DOHH2 (cell line): ENCODE measurements at regions not wholly inside any gene's neighbourhood (a gene's known extent, or its start where the extent isn't known, plus 50 kb on each side); places are given as distances from the start of the nearest gene placed in this dataset.
A peak's percentile ranks its signal among the peaks of the same experiment; 100 is the strongest.
"Not testable (repeated sequence)": the region's sequence is repeated elsewhere in the genome, so short reads cannot be mapped to it uniquely, and the experiment has no call there.

Experiments
- H3F3A ChIP-seq: fragments of 200-600 bp; sonication (generic), shearing (Covaris generic); 2 replicates; pipeline ENCODE4 v1.6.0; 2016; ENCODE audit warnings: antibody characterized with exemption, mild to moderate bottlenecking; ENCODE audit not compliant: control insufficient read depth, insufficient read depth
- H3K27ac ChIP-seq: fragments of 200-600 bp; sonication (generic); 2 replicates; pipeline ENCODE4 v1.5.1; 2014; ENCODE audit warnings: low read depth, mild to moderate bottlenecking, low read length, moderate library complexity
- H3K27me3 ChIP-seq: fragments of 200-600 bp; sonication (generic); 2 replicates; pipeline ENCODE4 v1.6.1; 2014; ENCODE audit warnings: mild to moderate bottlenecking, low read length, mixed read lengths; ENCODE audit not compliant: control insufficient read depth
- H3K36me3 ChIP-seq: fragments of 200-600 bp; sonication (generic); 2 replicates; pipeline ENCODE4 v1.6.1; 2014; ENCODE audit warnings: mild to moderate bottlenecking, low read length, moderate library complexity, mixed read lengths; ENCODE audit not compliant: control insufficient read depth
- H3K4me1 ChIP-seq: fragments of 200-600 bp; sonication (generic); 2 replicates; pipeline ENCODE4 v1.6.1; 2014; ENCODE audit warnings: mild to moderate bottlenecking, low read length, mixed read lengths; ENCODE audit not compliant: control insufficient read depth
- H3K4me2 ChIP-seq: fragments of 200-600 bp; sonication (generic); 2 replicates; pipeline ENCODE4 v1.6.0; 2014; ENCODE audit warnings: mild to moderate bottlenecking, low read length, moderate library complexity
- H3K4me3 ChIP-seq: fragments of 200-600 bp; sonication (generic); 2 replicates; pipeline ENCODE4 v1.5.1; 2014; ENCODE audit warnings: mild to moderate bottlenecking, low read length, mixed read lengths
- H3K79me2 ChIP-seq: fragments of 200-600 bp; sonication (generic); 2 replicates; pipeline ENCODE4 v1.6.1; 2014; ENCODE audit warnings: mild to moderate bottlenecking, low read length, mixed read lengths; ENCODE audit not compliant: control insufficient read depth
- H3K9me2 ChIP-seq: fragments of 200-600 bp; sonication (generic); replicated peaks from 2 replicates; pipeline ENCODE4 v1.6.1; 2014; ENCODE audit warnings: mild to moderate bottlenecking, low read length, mixed read lengths; ENCODE audit not compliant: control insufficient read depth
- H3K9me3 ChIP-seq: fragments of 200-600 bp; sonication (generic); 2 replicates; pipeline ENCODE4 v1.6.1; 2014; ENCODE audit warnings: antibody characterized with exemption, low read length, mixed read lengths; ENCODE audit not compliant: control insufficient read depth, insufficient read depth
- H4K20me1 ChIP-seq: fragments of 200-600 bp; sonication (generic); 2 replicates; pipeline ENCODE4 v1.6.0; 2014; ENCODE audit warnings: low read depth, mild to moderate bottlenecking, antibody characterized with exemption, low read length, moderate library complexity; ENCODE audit not compliant: control insufficient read depth, insufficient read depth
- EZH2phosphoT487 ChIP-seq: fragments of 200-600 bp; sonication (generic); IDR thresholded peaks from 2 replicates; pipeline ENCODE4 v1.6.1; 2017; ENCODE audit warnings: borderline replicate concordance, mild to moderate bottlenecking, antibody characterized with exemption, low read length, moderate library complexity, mixed read lengths
- TF ChIP-seq, protein P1 (sequence below): fragments of 200-600 bp; sonication (generic); IDR thresholded peaks from one replicate; pipeline ENCODE4 v1.5.1; 2014; ENCODE audit warnings: antibody characterized with exemption, mild to moderate bottlenecking, low read depth, low read length; ENCODE audit not compliant: poor library complexity, severe bottlenecking

DNA sequence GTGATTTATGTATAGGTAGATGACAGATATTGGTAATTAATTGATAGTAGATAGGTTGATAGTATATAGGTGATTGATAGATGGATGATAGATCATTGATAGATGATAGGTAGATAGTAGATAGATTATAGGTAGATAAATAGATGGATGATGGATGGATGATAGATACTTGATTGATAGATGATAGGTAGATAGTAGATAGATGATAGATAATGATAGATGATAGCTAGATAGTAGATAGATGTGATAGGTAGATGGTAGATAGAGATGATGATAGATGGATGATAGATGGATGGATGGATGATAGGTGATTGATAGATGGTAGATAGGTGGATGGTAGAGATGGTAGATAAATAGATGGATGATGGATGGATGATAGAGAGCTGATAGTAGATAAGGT lies 62.0 kb upstream of the SAMD11 start:
- no peaks in the 10 kb centered on the region for H3F3A ChIP-seq

DNA sequence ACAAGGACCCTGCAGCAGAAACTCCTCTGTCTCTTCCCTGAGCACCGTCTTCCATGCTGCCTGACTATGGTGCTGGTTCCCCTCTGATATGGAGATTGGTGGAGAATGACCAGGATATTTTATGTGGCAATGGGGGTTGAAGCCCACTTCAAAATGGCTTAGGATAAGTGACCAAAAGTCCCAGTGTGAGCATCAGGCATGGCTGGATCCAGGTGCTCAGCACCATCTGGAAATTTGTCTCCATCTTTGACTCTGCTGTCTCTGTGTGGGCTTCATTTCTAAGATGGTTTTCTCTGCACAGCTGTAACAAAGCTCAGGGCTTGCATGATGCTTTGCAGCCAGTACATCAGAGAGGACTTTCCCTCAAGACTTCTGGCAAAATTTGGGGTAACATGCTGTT lies 61.1 kb upstream of the SAMD11 start:
- not testable (repeated sequence) for H3K27ac ChIP-seq, H3K4me2 ChIP-seq, H3K9me3 ChIP-seq, H3K4me3 ChIP-seq, H3K36me3 ChIP-seq, H3F3A ChIP-seq, H3K79me2 ChIP-seq, H4K20me1 ChIP-seq, H3K9me2 ChIP-seq
- Histone ChIP-seq H3K27me3 (peaks cover 22% of the 10 kb centered on the region), H3K4me1 (peaks cover 21% of the 10 kb centered on the region)

More for the DNA sequence above, 62.0 kb upstream of the SAMD11 start:
- Histone ChIP-seq H3K36me3 (no peaks in the 10 kb centered on the region), H3K4me2 (no peak overlapping the region), H3K27ac (no peak overlapping the region), H3K4me1 (peaks cover 21% of the 10 kb centered on the region), H3K79me2 (no peaks in the 10 kb centered on the region), H3K27me3 (peaks cover 14% of the 10 kb centered on the region; the same call in 1 of the 2 replicates), H3K9me3 (no peaks in the 10 kb centered on the region), H3K9me2 (no peaks in the 10 kb centered on the region), H4K20me1 (no peaks in the 10 kb centered on the region), H3K4me3 (no peak overlapping the region)
- TF ChIP-seq EZH2phosphoT487: no peak
- TF ChIP-seq, protein P1, sequence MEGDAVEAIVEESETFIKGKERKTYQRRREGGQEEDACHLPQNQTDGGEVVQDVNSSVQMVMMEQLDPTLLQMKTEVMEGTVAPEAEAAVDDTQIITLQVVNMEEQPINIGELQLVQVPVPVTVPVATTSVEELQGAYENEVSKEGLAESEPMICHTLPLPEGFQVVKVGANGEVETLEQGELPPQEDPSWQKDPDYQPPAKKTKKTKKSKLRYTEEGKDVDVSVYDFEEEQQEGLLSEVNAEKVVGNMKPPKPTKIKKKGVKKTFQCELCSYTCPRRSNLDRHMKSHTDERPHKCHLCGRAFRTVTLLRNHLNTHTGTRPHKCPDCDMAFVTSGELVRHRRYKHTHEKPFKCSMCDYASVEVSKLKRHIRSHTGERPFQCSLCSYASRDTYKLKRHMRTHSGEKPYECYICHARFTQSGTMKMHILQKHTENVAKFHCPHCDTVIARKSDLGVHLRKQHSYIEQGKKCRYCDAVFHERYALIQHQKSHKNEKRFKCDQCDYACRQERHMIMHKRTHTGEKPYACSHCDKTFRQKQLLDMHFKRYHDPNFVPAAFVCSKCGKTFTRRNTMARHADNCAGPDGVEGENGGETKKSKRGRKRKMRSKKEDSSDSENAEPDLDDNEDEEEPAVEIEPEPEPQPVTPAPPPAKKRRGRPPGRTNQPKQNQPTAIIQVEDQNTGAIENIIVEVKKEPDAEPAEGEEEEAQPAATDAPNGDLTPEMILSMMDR: no peak

- H3K9me3 ChIP-seq, H3F3A ChIP-seq, H3K36me3 ChIP-seq, H4K20me1 ChIP-seq, H3K27ac ChIP-seq, H3K9me2 ChIP-seq, H3K79me2 ChIP-seq: not testable (repeated sequence)
- peaks cover 25% of the 10 kb centered on the region for H3K27me3 ChIP-seq
- H3K4me2 ChIP-seq: peak overlapping the region; percentile 67
- peaks cover 26% of the 10 kb centered on the region for H3K4me1 ChIP-seq
- H3K4me3 ChIP-seq: peak overlapping the region; percentile 40
Measured at GRCh38 chr1:865633-866032, 58.1 kb upstream of the SAMD11 start.

- H3K27ac ChIP-seq: no peak overlapping the region
- peak overlapping the region; percentile 67 for H3K4me2 ChIP-seq
- H3F3A ChIP-seq: no peaks in the 10 kb centered on the region
- H3K36me3 ChIP-seq: no peaks in the 10 kb centered on the region
- H3K4me3 ChIP-seq: peak overlapping the region; percentile 40
- H3K27me3 ChIP-seq: peaks cover 25% of the 10 kb centered on the region
- H3K9me3 ChIP-seq: no peaks in the 10 kb centered on the region
- H4K20me1 ChIP-seq: no peaks in the 10 kb centered on the region
- H3K9me2 ChIP-seq: no peaks in the 10 kb centered on the region
- peaks cover 26% of the 10 kb centered on the region for H3K4me1 ChIP-seq
- H3K79me2 ChIP-seq: no peaks in the 10 kb centered on the region
- TF ChIP-seq, protein P1: no peak
- TF ChIP-seq EZH2phosphoT487: no peak
Measured at GRCh38 chr1:866095-866494, 57.6 kb upstream of the SAMD11 start.

GRCh38 chr1:866631-867299 lies 57.0 kb upstream of the SAMD11 start:
- H4K20me1 ChIP-seq: not testable (repeated sequence)

DNA sequence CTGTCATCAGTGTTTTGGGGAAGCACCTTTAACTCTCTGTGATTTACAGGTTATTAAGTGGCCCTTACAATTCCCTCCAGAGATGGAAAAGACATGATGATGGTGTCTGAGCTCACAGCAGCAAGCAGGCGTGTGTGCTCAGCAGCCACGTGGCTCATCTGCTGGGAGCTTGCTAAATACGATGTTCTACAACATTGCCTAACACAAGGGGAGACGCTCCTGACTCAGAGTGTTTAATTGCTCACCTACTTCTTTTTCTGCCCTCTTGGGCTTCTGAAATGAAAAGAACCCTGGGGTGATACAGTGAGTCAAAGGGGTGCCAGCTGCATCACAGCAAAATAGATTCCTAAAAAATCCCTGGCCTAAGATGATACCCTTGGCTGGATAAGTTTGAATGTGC lies 56.2 kb upstream of the SAMD11 start:
- H3K27me3 ChIP-seq: peaks cover 21% of the 10 kb centered on the region

More at GRCh38 chr1:866631-867299, 57.0 kb upstream of the SAMD11 start:
- H3K79me2 ChIP-seq, H3F3A ChIP-seq, H3K27ac ChIP-seq, H3K9me2 ChIP-seq, H3K36me3 ChIP-seq, H3K9me3 ChIP-seq, H3K4me3 ChIP-seq: not testable (repeated sequence)
- Histone ChIP-seq H3K4me1 (peaks cover 26% of the 10 kb centered on the region), H3K27me3 (peaks cover 22% of the 10 kb centered on the region), H3K4me2 (peak overlapping the region; percentile 67)

More for the DNA sequence above, 56.2 kb upstream of the SAMD11 start:
- not testable (repeated sequence) for H3K9me2 ChIP-seq, H3F3A ChIP-seq, H3K79me2 ChIP-seq, H3K9me3 ChIP-seq, H4K20me1 ChIP-seq, H3K36me3 ChIP-seq, H3K27ac ChIP-seq, H3K4me2 ChIP-seq, H3K4me3 ChIP-seq
- H3K4me1 ChIP-seq: peaks cover 26% of the 10 kb centered on the region
